ENCODE measurements at regions not wholly inside any gene's neighbourhood (a gene's known extent, or its start where the extent isn't known, plus 50 kb on each side); places are given as distances from the start of the nearest gene placed in this dataset.

DNA sequence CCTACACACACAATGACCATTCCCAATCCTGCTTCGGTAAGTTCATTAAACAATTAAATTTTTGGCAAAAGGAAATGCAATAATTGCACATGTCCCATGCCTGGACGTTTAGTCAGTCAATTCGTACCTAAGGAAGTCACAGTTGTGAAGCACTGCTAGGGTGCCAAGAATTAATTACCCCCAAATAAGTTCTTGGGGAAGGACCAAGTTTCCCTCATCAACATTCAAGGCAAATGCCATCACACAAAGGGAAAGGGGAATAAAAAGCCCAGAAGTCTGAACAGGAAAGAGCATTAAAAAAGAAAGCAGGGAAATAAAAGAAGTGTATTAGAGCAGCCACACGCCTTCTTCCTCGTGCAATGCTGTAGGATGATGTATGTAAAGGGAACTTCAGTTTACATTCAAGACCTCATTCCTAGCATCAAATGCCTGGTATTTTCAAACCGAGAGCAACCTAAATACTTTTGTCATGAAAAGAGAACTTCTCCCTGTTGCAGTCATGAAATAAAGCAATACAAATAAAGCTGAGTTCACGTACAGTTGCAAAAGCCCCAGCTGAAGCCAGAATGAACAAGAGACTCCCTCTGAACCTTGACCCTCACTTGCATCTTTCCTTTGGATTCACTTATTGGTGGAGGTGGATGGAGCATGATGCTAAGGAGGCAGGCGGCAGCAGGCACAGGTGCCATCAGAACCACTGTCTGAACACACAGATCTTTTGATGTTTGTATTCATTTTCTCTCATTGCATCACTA lies 124.0 kb upstream of the PPARGC1A start:
- in situ Hi-C loops (cut with MboI; ENCODE audit: low sequenced_read_pairs): no loop called here

DNA sequence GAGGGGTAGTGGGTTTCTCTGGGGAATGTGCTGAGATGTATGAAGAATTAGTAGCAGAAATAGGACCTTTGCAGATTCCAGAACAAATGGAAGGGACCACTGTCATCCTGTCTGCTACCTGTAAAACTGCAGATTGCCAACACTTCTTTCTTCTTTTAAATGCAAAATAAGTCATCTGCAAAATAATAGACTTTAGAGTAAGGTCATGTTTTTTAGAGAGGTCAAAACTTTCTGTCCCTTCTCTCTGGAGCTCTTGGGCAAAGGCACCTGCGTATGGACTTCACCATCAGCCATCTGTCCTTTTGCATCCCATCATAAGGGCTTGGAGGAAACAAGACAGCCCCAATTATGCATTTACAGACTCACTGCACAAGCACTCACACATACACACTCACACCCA lies 121.1 kb upstream of the PPARGC1A start:
- in situ Hi-C loops (cut with MboI; ENCODE audit: low sequenced_read_pairs): no loop called here

DNA sequence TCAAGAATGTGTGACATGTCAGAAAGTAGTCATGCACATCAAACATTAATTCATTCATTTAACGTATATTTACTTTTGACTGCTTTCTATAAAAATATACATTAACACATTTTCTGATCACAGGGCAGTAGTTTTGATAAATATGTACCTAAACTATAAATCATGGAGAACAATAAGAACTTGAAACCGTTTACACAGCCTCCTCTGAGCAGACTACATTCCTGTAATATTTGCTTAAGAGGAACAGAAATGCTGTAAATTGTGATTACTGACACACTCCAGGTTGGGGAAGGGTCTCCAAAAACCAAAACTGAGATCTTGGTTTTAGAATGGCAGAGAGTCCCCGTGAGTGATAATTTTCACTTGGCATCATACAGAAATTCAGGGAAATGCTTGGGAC lies 120.7 kb upstream of the PPARGC1A start:
- in situ Hi-C loops (cut with MboI; ENCODE audit: low sequenced_read_pairs): no loop called here

DNA sequence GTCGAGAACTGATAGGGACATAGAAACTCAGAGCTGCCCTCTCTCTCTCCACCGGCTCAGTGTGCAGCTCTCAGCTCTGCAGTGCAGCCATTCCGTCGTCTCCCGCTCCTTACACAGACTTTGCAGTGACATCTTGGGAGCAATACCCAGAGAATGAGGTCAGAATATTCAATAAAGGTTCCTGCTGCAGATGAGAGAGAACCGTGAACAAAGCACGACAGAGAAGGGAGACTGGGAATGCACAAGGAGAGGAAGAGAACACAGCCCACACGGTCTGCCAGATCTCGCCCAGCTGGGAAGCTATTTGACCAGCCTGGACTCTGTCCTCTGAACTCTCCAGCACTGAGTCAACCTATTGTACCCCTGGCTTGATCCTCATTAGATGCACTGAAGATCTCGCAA lies 118.0 kb upstream of the PPARGC1A start:
- in situ Hi-C loops (cut with MboI; ENCODE audit: low sequenced_read_pairs): no loop called here

DNA sequence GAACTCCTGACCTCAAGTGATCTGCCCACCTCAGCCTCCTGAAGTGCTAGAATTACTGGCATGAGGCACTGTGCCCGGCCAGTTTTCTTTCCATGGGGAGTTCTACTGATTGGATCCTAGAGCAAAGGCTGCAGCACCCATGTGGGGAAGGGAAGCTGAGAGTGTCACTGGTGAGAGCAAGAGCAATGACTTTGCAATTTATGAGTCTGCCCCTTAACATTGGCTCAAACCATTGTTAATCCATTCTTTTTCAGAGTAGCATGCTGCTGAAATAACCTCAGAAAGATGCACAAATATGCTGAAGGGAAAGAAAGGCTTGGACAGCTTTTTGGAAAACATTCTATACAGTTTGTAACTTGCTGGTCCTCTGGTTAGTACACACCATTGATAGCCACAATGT lies 116.4 kb upstream of the PPARGC1A start:
- in situ Hi-C loops (cut with MboI; ENCODE audit: low sequenced_read_pairs): no loop called here

DNA sequence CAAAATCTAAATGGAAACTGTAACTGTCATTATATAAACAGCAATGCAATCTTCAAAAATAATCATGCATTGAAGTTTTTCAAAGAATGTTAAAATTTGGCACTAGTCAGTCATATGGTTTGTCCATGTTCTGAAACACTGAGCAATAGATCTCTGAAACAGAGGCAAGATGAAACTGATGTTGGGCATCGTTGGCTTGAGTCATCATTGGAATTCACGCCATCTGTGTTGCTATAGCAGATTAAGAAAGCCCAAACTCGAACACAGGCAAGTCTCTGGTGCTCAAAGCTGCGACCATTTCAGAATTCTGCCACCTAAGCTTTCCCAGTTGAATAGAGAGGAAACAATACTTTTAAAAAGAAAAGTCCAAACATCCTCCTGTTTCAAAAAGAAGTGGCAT lies 114.1 kb upstream of the PPARGC1A start:
- in situ Hi-C loops (cut with MboI; ENCODE audit: low sequenced_read_pairs): no loop called here

DNA sequence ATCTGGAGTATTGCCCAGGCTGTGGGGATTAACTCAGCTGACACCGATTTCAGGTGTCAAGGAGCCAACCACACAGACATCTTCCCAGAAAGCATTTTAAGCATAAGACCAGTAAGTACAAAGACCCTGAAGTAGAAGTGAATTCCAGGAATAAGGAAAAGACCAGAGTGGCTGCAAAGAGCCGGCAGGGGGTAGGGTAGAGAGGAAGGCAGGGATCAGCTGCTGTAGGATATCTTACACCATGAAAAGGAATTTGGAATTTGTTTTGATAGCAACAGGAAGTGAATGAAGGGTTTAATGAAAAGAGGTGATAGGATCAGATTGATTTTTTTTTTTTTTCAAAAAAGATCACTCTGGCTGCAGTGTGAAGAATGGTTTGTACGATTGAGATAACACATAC lies 113.6 kb upstream of the PPARGC1A start:
- in situ Hi-C loops (cut with MboI; ENCODE audit: low sequenced_read_pairs): no loop called here

DNA sequence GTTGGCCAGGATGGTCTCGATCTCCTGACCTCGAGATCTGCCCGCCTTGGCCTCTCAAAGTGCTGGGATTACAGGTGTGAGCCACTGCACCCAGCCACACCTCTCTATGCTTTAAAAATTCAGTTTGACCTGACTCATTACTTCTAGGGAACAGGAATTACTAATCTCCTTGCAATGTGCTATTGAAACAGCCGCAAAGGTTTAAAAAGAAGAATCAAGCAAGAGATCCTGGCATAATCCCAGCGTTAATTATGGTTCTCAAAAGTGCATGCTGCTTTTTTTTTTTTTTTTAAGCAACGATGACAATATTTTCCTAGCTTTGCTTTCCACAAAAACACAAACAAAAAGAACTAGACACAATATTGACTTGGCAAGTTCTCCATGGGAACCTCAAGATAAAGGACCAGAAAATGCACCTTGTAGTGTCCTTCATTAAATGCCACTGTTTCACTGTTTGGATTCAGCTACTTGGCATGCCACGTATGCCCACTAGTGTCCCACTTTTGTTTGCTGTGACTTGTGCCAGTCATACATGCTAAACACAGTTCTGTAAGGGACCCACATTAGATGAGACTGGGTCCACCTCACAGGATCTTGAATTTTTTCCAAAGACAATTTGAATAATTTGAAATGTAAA lies 112.6 kb upstream of the PPARGC1A start:
- in situ Hi-C loops (cut with MboI; ENCODE audit: low sequenced_read_pairs): no loop called here

DNA sequence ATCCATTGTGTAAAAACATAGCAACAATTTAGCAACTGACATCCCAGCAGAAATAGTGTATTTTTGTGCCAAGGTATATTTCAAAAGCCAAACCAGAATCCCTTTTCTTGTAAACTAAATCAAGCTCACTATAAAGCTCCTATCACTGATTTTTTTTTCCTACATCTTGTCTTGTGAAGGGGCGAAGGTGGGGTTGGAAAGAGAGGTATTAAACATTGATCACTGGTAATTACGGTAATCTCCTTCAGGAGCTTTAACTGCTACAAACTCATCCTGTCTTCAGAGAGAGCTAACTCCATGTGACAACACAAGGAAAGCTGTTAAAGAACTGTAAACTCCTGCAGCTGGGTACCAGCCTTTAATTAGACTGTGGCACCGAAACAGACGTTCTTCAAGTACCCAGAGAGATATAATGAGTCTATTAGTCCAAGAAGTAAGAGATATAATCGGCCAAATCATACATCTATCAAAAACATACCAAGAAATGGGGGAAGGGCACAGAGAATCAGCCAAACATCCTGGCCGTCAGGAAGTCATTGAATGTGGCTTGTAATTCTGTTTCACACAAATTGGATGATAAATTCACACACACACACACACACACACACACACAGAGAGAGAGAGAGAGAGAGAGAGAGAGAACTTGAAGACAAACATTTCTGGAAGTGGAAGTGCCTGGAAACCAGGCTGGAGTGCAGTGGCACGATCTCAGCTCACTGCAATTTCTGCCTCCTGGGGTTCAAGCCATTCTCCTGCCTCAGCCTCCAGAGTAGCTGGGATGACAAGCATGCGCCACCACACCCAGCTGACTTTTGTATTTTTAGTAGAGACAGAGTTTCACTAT lies 111.9 kb upstream of the PPARGC1A start:
- in situ Hi-C loops (cut with MboI; ENCODE audit: low sequenced_read_pairs): no loop called here

DNA sequence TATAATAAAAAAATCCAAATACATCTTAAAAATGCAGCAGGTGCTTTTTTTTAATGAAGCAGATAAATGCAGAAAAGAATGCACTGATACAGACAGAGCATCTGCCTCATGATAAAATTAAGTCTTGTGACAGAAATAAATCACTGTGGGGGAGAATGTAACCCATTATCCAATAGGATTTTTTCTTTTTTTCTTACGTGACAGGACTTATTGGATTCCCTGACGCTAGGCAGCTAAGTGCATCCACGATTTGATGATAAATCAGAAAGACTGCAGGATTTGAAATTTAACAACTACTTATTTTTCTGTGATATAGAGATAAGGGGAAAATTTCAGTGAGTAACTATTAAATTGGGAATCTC lies 110.6 kb upstream of the PPARGC1A start:
- in situ Hi-C loops (cut with MboI; ENCODE audit: low sequenced_read_pairs): no loop called here

DNA sequence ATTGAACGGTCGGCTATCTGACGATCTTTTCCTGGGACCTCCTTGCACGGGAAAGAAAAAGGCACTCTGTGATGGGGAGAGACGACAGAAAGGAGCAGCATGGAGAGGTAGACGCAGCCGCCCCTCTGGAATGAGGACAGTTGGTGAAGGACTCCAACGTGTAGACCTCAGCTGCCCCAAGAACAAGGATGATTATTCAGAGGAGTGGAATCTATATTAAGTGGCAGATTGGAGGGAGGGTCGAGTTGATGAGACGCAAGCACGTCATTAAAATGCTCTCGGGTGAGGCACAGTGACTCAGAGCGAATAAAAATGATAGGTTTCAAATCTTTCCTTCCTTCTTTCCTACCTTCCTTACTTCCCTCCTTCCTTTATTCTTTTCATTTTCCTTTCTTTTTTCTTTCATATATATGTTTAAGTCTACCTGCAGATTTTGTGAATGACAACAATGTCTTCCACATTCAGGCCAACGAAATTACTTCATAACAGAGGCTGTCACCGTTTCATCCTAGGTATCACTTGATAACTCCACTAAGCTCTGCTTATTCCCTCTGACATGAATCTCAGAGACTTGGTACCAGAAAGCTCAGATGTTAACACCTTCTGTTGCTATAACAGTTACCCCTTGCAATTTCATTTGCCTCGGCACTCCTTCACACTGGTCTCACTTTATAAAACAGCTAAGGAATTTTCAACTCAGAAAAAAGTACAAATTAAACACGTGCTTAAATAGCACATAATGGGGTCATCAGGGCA lies 110.0 kb upstream of the PPARGC1A start:
- in situ Hi-C loops (cut with MboI; ENCODE audit: low sequenced_read_pairs): no loop called here

DNA sequence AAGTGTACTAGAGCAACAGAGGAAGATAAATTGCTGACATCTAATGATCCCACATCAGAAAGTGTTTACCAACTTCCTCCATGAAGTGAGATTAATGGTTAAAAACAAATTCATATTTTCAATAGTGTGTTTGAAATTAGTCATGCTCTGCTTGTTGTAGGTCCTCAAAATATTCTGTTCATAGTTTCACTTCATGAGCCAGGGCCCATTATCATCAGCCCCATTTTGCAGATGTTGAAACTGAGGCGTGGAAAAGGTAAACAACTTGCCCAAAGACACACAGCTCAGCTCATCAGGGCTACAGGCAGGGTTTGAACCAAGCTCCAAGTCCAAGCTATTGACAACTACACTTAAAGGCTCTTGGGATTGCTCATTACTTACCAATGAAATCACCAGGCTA lies 103.5 kb upstream of the PPARGC1A start:
- in situ Hi-C loops (cut with MboI; ENCODE audit: low sequenced_read_pairs): no loop called here

DNA sequence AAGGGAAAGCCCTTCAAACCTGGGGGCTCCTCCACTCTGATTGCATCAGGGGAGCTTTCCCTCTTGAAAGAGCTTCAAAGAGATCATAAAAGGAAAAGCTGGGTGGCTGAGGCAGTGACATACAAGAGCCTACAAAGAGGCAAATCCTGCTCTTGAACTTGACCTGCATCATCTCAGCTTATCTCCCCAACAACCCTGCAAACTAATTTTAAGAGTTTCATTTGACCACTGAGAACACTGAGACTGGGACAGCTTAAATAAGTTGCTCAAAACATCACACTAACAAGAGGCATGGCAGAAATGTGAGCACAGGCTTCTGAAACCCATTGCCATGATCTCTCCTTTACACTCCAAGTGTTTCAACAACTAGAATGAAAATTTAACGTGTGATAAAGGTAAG lies 101.6 kb upstream of the PPARGC1A start:
- in situ Hi-C loops (cut with MboI; ENCODE audit: low sequenced_read_pairs): no loop called here

DNA sequence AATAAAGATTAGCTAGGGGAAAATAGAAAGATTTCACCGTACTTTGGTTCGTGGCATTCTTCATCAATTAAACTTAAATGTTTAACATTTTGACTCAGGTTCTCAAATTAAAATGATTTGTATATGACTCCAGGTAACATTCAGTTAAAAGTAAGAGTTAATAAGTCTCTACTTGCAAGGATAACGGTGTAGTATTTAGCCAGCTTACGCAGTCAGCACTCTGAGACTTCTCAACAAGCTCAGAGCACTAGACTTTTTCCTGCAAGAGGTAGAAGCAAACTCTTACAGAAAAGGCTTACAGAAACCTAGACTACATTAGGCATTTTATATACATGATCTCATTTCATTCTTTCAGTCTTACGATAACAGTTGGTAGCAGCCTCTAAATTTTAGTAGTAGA lies 96.4 kb upstream of the PPARGC1A start:
- in situ Hi-C loops (cut with MboI; ENCODE audit: low sequenced_read_pairs): no loop called here

DNA sequence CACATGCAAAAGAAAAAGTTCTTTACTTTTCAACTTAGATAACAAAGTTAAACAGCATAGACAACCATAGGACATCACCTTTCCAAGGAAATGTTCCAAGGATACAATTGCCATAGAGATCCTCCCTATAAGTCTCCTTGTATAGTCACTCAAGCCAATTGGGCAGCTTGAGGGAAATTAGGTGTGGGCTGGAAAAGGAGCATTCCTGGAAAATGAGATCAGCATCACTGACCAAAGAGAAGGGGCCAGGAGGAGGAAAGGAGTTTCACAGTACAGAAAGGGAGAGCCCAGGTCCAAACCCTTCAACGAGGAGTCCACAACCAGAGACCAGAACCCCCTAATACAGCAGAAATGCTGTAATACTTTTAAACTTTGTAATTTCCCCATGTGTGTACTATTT lies 91.5 kb upstream of the PPARGC1A start:
- in situ Hi-C loops (cut with MboI; ENCODE audit: low sequenced_read_pairs): no loop called here

DNA sequence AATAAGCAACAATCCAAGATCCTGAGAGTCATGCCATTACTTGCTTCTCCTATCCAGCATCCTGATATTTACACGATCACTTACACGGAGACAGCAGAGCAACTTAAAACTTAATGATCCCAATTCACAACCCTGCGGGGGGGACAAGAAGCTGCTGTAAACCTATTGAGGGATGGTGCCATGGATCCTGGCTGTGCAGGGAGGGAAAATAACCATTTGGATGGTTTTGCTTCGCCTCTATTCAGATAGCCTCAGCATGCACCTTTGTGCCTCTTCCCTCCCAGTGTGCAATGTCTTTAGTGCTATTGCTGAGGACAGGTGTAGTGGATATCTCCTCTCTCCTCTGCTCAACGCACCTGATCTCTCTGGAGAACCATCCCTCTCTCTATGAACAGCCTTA lies 89.7 kb upstream of the PPARGC1A start:
- in situ Hi-C loops (cut with MboI; ENCODE audit: low sequenced_read_pairs): no loop called here

DNA sequence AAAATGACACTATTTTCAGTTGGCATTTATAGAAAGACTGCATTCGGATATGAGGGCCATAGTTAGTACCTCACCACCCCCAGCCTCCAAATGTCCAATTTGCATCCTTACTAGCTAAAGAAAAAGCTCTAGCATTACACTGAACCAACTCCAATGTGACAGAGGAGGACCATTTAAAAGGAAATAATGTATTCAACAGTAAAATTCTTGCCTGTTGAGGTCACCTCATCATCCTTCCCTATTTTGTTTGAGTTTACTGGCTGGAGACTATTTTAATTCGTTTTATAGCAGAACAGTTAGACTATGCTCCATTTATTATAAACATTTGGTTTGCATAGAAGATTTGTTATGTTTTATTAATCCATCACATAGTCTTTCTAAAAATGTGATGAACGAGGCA lies 88.2 kb upstream of the PPARGC1A start:
- in situ Hi-C loops (cut with MboI; ENCODE audit: low sequenced_read_pairs): no loop called here

DNA sequence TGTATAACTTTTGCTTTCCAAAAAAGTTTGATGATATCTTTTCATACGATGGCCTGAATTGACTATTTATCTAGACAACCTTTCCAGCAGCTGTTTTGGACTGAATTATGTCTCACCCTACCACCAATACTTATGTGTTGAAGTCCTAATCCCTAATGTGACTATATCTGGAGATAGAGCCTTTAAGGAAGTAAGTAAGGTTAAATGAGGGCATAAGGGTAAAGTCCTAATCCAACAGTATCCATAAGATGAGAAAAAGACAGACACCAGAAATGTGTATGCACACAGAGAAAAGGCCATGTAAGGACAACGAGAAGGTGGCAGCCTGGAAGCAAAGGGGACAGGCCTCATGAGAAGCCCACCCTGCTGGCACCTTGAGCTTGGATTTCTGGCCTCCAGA lies 86.6 kb upstream of the PPARGC1A start:
- in situ Hi-C loops (cut with MboI; ENCODE audit: low sequenced_read_pairs): no loop called here

DNA sequence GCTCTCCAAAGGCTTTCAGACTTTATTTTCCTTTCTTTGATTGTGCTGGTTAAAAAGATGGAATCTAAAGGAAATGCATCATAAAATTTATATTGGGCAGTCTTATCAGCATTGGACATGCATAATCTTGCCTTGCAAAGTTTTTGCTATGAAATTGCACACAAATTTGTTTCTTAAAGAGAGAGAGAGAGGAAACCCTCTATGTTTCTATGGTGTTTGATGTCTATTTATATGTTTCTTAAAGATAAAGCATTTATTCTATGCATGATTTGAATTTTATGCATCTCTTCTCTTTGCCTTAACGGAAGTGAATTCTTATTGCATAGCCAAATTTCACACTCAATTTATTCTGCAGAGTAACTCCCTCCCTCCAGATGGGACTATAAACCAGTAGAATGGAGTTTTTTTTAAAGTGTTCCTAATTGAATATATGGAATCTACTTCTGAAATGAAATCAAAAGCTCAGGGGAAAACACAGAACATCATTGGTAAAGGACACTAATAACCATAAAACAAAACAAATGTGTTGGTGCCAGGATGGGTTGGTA lies 83.5 kb upstream of the PPARGC1A start:
- in situ Hi-C loops (cut with MboI; ENCODE audit: low sequenced_read_pairs): no loop called here

DNA sequence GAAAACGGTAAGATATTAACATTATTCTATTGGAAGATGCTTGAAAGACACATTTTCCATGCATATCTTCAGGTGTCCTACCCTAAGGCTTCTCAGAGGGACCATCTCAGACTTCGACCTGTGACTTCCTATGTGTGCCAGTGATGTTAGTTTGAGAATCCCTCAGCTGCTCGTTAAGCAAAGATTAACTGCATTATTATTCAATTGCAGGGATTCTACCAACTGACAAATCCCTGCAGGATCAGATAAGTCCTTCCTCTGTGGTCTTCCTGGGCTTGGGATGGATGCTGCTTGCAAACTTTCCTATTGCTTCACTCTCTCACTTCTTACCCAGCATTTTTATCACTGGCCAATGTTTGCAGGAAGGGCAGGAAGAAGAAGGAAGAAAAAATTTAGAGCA lies 83.0 kb upstream of the PPARGC1A start:
- in situ Hi-C loops (cut with MboI; ENCODE audit: low sequenced_read_pairs): no loop called here

DNA sequence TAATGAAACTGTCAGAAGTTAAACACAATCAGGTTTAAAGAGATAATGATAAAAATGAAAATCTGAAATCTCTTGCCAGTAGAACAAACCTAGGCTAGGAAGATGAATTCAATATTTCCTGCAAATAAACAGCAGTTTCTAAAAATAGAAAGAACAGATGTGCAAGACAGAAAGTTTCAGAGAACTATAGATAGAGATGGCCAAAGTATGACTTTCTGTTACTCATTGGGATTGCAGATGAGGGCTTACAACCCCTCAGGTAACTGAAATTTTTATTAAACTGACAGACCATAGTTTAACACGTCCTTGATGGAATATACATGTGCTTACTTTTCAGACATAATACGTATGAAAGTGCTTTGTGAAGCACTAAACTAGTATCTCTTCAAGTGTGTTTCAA lies 82.3 kb upstream of the PPARGC1A start:
- in situ Hi-C loops (cut with MboI; ENCODE audit: low sequenced_read_pairs): no loop called here

All from HL-60/S4 treated with retinoic acid at 250 ng/mL for 4 days and 3 days (cell line).